ENCODE measurements at regions not wholly inside any gene's neighbourhood (a gene's known extent, or its start where the extent isn't known, plus 50 kb on each side); places are given as distances from the start of the nearest gene placed in this dataset.

DNA sequence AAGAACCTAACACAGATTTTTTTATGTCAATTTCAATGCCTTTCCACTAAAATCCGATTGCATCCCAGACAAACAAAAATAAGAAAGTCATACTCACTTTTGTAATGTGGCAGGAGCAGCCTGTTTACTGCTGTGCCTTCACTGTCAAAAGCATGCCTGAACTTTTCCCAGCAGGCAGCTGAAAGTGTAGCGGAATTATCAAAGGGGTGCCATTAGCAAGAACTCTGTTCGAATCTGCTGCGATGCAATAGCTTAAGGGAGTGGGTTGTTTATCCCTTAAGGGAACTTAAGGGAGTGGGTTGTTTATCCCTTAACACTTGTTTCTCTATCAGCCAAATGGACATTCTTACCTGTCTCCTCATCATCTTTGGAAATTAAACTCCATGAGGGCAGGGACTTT lies 243.5 kb downstream of the PAX3 start:
- TF ChIP-seq, protein P1, sequence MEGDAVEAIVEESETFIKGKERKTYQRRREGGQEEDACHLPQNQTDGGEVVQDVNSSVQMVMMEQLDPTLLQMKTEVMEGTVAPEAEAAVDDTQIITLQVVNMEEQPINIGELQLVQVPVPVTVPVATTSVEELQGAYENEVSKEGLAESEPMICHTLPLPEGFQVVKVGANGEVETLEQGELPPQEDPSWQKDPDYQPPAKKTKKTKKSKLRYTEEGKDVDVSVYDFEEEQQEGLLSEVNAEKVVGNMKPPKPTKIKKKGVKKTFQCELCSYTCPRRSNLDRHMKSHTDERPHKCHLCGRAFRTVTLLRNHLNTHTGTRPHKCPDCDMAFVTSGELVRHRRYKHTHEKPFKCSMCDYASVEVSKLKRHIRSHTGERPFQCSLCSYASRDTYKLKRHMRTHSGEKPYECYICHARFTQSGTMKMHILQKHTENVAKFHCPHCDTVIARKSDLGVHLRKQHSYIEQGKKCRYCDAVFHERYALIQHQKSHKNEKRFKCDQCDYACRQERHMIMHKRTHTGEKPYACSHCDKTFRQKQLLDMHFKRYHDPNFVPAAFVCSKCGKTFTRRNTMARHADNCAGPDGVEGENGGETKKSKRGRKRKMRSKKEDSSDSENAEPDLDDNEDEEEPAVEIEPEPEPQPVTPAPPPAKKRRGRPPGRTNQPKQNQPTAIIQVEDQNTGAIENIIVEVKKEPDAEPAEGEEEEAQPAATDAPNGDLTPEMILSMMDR (IDR thresholded peaks at IDR 0.05; ENCODE audit: low read depth, low read length): no peak
- no peak for TF ChIP-seq POLR2A (IDR thresholded peaks at IDR 0.05; ENCODE audit: extremely low read depth, insufficient read length)
- TF ChIP-seq MYC (IDR thresholded peaks at IDR 0.05; ENCODE audit: low read depth, low read length): no peak
